HFF-Myc (cell line): ENCODE measurements at regions not wholly inside any gene's neighbourhood (a gene's known extent, or its start where the extent isn't known, plus 50 kb on each side); places are given as distances from the start of the nearest gene placed in this dataset.

Source experiments
- DNase-seq: peaks from one replicate; pipeline ENCODE4 v3.0.0-alpha.2; 2011; ENCODE audit warnings: low read depth; ENCODE audit errors: extremely low read depth
- H3K4me3 ChIP-seq: replicated peaks from 2 replicates; pipeline ENCODE4 v1.5.1; 2011; ENCODE audit warnings: low read depth, mild to moderate bottlenecking, control low read depth, low read length
- CTCF ChIP-seq: IDR thresholded peaks from 2 replicates; pipeline ENCODE4 v1.5.1; 2012; ENCODE audit warnings: mild to moderate bottlenecking, low read depth, low read length, control low read depth; ENCODE audit errors: missing control alignments

- DNase-seq: no peak
- TF ChIP-seq CTCF: no peak
- no peak overlapping the region for H3K4me3 ChIP-seq
Measured at GRCh38 chr7:113694149-113694548, 224.7 kb downstream of the PPP1R3A start.

GRCh38 chr7:113684165-113684564 lies 234.6 kb downstream of the PPP1R3A start:
- no peak for DNase-seq
- no peak for TF ChIP-seq CTCF
- H3K4me3 ChIP-seq: no peak overlapping the region

- no peak overlapping the region for H3K4me3 ChIP-seq
- no peak for TF ChIP-seq CTCF
- DNase-seq: no peak
Measured at GRCh38 chr7:113677811-113678210, 241.0 kb downstream of the PPP1R3A start.

DNA sequence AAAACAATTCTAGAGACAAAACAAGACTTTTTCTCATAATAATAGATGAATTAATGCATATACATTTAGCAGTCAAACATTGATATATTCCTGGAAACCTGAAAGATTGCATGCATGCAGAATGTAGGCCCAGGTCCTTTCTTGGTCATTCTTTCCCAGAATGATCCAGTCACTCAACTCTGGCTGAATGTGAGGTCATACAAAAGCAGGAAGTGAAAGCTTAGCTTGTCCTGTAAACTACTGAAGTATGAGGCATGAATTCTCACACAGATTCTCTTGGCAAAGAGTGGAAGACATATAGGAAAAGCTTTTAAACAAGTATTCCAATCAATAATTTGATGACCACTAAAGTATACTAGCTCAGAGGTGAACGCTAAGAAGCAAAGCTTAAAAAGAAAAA lies 253.9 kb downstream of the PPP1R3A start:
- no peak for DNase-seq
- H3K4me3 ChIP-seq: no peak overlapping the region
- no peak for TF ChIP-seq CTCF

DNA sequence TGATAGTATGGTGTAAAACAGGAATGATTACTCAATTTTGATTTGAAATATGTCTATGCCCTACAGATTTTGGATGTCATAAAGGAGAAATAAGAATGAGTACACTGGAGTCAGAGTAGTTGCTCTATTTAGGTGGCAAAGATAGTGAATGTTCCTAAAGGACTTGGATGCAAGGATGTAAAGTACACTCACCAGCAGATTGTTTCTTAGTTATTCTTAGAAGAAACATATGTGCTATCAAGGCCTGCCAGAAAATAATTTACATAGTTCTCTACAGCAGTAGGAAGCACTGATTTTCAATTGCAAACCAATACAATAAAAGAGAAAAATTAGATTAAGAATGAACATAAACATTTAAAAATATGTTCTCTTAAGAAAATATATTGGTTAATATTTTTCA lies 259.4 kb downstream of the PPP1R3A start:
- TF ChIP-seq CTCF: no peak

DNA sequence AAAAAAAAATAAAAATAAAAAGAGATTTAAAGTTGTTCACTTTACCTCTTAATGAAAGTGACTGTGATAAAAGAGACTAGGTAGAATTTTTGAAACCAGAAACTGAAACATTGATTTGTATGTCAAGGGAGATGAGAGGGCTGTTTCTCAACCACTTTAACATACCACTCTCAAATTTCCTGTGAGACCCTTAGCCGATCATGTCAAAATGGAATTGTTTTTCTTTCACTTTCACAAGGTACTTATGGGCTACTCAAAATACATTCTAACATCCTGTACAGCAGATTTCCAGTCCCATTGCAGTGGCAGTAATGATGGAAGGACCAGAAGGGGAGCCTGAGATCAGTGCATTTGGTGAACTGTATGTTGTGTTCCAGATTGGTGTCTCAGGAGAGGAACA lies 261.2 kb downstream of the PPP1R3A start:
- no peak overlapping the region for H3K4me3 ChIP-seq
- no peak for TF ChIP-seq CTCF
- no peak for DNase-seq

More for the DNA sequence above, 259.4 kb downstream of the PPP1R3A start:
- no peak overlapping the region for H3K4me3 ChIP-seq
- no peak for DNase-seq

DNA sequence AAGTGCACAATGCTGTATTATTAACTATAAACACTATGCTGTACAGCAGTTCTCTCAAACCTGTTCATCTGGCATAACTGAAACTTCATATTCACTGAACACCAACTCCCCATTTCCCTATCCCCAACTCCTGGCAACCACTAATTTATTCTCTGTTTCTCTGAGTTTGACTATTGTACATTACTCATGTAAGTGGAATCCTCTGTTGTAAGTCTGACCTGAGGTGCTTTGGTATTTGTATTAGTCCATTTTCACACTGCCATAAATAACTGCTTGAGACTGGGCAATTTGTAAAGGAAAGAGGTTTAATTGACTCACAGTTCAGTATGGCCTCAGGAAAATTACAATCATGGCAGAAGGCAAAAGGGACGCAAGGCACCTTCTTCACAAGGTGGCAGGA lies 266.3 kb downstream of the PPP1R3A start:
- no peak for TF ChIP-seq CTCF
- DNase-seq: no peak
- no peak overlapping the region for H3K4me3 ChIP-seq
